ENCODE measurements at regions not wholly inside any gene's neighbourhood (a gene's known extent, or its start where the extent isn't known, plus 50 kb on each side); places are given as distances from the start of the nearest gene placed in this dataset.
"Not testable (repeated sequence)": the region's sequence is repeated elsewhere in the genome, so short reads cannot be mapped to it uniquely, and the experiment has no call there.

DNA sequence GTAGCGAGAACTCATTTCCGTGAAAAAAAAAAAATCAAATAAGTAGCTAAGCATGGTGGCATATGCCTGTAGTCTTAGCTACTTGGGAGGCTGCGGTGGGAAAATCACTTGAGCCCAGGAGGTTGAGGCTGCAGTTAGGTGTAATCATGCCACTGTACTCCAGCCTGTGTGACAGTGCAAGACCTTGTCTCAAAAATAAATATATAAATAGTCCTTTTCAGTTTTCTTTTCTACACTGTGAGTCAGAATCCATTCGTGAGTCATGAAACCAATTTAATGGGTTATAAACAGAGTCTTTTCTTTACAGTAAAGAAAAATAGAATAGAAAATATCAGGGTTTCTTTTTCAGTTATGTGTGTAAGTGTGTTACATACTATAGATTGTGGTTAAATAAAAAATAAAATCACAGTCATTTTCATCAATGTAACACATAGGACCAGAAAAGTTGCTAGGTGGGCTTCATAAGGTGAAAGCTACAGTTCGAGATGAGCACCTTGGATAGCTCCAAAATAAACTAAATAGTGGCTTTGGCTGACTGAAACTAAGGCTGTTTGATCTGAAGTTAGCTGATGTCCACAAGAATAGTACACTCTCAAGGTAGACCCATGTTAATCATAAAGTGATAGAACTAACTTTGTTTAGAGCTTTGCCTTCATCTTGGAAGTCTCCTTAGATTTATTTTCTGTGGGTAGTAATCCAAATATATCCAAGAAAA is 781.1 kb downstream of the GATA3 start:
- no peak for DNase-seq

DNA sequence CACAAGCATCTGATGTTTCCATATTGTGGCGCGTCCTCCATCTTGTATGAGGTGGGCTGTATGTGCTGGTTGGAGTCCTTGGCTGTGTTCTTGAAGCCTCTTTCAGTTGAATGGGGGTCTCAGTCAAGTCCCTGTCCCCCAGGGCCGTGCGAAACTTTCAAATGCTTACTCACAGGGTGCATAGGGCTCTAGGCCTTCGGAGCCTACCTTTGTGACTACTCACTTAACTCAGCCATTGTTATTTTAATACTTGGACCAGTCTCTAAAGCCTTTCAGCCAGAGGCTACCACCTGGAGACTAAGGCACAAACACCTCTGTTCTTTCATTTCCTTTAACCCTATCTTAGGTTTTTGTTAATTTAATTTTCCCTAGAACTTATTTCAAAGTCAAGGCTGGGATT is 785.9 kb downstream of the GATA3 start:
- DNase-seq, result no peak

DNA sequence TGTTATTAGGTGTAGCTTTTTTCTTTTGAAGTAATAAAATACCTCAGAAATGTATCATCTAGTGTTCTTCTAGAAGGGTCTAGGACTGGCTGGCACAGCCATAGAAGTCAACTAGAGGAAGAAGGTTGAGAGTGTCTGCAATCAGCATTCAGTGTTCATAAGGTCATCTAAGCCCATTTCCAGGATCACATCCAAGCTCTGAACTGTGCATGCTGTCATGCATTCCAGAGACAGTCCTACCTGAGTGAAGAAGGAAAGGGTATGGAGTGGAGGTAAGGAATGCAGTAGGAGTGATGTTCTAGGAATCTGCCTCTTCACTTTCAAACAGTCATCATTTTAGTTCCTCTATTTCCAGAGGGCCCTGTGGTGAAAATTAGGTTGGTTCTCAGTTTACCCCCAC is 789.7 kb downstream of the GATA3 start:
- DNase-seq, result no peak

DNA sequence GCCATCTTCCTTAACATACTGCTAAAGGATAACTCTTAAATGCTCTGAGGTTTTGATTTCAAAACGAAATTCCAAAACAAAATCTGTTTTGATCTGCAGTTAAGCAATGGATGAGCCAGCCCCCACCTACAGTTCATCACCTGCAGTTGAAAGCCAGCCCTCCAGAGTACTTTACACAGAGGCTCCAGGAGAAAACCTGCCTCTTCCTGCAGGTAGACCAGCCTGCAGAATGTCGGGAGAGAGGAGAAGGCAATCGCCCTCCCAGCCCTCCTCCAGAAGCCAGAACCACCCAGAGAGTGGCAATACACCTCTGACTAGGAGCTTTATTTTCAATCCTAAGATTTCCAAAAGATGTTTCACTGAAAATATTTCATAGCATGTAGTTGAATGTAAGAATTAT is 798.1 kb downstream of the GATA3 start:
- DNase-seq, result no peak

DNA sequence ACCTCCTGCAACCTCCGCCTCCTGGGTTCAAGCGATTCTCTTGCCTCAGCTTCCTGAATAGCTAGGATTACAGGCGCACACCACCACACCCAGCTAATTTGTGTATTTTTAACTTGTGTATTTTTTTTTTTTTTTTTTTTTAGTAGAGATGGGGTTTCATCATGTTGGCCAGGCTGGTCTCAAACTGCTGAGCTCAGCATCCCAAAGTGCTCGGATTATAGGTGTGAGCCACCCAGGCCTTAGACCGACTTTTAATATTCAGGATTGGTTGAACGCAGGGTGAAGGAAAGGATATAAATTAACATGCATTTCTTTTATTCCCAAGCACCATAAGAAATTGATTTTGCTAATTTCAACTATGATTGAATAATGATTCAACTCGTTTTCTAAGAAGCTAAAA is 798.6 kb downstream of the GATA3 start:
- DNase-seq, result no peak

- not testable (repeated sequence) for DNase-seq
These were observed 814.4 kb downstream of the GATA3 start for GRCh38 chr10:8868924-8869323.

- no peak for DNase-seq
These were observed 818.8 kb downstream of the GATA3 start for GRCh38 chr10:8873310-8873709.

GRCh38 chr10:8874268-8874667 is 819.8 kb downstream of the GATA3 start:
- DNase-seq, result no peak

GRCh38 chr10:8874972-8875371 is 820.5 kb downstream of the GATA3 start:
- no peak for DNase-seq

GRCh38 chr10:8876171-8876570 is 821.7 kb downstream of the GATA3 start:
- DNase-seq, result no peak

DNA sequence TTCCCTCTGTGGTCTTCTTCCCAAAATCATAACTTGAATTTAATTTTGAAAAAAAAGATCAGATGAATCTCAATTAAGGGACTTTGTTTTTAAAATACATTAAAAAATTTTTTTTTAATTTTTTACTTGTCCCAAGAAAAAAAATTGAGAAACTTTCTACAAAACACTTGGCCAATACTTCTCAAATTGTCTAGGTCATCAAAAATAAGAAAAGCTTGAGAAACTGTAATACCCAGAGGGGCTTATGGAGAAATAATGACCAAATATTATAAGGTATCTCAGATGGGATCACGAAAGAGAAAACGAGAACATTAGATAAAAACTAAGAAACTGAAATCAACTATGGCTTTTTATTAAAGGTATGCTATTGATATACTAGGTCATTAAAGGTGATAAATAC is 835.0 kb downstream of the GATA3 start:
- no peak for DNase-seq

DNA sequence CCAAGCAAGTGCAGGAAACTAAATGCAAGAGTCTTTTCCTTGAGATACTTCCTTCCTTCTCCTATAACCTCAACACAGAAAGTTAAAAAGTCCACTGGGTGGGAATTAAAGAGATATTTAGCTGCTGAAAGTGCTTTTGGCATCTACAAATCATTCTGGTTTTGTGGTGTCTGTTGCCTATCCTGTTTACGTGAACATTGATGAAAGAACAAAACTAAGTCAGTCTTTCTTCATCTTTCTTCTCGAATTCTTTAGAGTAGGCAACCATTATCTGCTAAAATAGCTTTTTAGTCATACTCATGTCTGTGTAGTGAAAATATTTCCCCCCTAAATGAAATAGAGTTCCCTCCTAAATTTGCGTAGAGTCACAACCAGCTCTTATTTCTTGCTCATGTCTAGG is 838.6 kb downstream of the GATA3 start:
- no peak for DNase-seq

DNA sequence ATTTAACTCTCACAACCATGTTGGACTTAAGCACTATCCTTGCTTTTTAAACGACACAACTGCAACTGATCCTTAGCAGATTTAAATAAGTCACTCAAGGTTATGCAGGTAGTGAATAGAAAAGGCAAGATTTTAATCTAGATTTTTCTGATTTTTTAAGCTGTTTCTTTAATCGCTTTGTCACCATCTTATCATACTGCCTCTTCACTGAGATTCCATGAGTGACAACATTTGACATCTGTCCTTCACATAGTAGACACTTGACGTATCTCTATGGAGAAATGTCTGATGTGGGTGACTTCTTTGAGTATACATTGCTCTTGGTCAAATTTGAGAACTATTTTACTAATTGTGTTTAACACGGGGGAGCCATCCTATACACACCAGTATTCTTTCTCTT is 839.7 kb downstream of the GATA3 start:
- DNase-seq, result no peak

DNA sequence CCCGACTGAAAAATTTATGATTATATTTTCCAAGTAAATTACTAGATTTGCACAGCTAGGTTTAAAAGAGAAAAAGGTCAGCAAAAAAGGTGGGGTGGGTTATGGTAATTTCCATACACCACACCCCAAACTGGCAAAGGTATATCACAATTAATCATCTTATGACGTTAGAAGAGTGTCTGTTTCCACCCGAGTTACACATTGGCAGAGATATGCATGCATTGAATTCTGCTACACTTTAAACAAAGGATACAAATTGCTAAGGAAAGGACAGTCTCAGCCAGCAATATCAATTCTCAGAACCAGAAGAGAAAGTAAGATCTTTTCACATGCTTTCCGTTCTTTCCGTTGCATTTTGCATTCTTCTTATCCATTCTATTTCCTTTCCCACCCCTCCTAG is 843.3 kb downstream of the GATA3 start:
- DNase-seq, result no peak

- DNase-seq, result no peak
These were observed 844.4 kb downstream of the GATA3 start for GRCh38 chr10:8898745-8899330.

DNA sequence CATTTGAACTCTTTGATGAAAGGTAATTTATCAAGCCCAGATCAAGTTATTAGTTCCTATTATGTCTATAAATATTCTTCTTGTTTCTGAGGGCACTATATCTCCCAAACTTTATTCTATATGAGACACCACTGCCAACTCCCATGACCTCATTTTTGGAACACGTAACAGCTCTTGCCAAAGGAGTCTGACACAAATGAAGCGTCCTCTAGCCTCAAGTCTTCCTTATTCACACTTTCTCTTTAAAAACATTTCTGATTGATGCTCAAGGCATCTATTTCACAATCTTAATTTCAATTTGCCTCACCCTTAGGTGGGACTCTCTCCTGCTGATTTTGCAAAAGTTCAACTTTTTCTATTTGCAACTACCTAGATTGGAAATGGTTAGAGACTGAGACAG is 848.4 kb downstream of the GATA3 start:
- no peak for DNase-seq

DNA sequence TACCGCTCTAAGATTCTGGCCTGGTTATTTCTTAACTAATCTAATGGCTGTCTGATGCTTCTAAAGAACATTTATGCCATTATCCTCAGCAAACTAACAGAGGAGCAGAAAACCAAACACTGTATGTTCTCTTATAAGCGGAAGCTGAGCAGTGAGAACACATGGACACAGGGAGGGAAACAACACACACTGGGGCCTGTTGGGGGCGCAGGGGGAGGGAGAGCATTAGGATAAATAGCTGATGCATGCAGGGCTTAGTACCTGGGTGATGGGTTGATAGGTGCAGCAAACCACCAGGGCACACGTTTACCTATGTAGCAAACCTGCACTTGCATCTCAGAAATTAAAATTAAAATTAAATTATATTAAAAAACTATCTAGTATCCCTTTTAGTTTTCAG is 853.5 kb downstream of the GATA3 start:
- no peak for DNase-seq

DNA sequence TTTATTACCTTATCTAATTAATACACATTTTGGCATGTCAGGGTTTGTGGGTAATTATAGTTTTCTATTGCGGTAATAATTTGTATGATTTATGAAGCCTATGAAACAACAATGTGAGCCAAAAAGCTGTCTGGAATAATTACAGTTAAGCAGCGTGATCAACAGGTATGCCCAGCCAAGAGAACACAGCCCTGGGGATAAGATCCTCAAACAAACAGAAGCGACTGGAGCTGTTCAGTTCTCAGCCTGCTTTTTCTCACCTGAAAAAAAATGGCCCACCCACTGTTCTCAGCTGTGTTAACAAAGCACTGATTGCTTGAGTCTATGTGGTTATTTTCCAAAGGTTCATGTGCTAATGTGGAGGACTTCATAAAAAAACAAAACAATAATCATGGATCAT is 855.8 kb downstream of the GATA3 start:
- DNase-seq, result no peak

DNA sequence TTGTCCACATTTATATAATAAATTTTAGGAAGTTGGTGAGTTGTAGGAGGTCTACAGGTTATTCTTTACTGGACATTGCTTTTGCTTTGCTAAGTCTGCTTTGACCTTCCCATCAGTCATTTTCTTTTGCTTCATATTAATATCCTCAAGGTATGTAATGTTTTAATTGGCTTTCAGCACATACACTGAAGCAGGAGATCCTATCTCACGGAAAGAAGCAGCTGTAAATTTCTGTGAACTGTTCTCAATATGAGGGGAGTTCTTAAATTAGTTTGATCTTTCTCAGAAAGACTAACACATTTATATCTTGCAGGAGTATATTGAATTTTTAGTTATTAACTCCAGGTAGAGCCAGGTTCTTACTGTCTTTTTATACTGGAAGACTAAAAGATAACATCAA is 856.5 kb downstream of the GATA3 start:
- DNase-seq, result no peak

GRCh38 chr10:8912108-8912507 is 857.6 kb downstream of the GATA3 start:
- no peak for DNase-seq

GRCh38 chr10:8913720-8914119 is 859.2 kb downstream of the GATA3 start:
- DNase-seq, result no peak

- no peak for DNase-seq
These were observed 864.8 kb downstream of the GATA3 start for GRCh38 chr10:8919280-8919679.

DNA sequence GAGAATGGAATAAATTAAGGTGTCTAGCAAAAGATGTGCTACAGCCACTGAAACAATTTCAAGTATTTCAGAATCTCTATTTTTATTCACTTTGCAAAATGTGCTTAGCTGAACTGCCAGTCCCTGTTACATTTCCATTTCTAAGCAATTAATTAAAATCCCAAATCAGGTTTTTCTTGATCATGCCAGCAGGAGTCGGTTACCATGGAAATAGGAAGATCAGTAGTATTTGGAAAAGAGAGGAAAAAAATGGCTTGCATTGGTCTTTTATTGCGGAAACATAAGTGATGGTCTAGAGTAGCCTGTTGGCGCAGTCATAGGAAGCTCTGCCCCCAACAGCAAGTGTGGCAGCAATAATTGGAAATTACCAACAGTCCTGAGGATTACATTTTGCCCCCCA is 867.1 kb downstream of the GATA3 start:
- DNase-seq, result no peak

- DNase-seq, result no peak
These were observed 868.6 kb downstream of the GATA3 start for GRCh38 chr10:8923096-8923495.

DNA sequence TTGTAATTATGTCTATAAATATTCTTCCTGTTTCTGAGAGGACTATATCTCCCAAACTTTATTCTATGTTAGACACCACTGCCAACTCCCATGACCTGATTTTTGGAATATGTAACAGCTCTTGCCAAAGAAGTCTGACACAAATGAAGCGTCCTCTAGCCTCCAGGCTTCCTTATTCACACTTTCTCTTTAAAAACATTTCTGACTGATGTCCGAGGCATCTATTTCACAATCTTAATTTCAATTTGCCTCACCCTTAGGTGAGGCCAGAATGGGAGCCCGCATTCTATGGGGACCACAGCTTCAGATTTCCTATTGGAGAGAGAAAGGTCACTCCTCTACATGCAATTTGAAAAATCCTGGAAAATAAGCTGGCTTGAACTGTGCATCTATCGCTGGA is 873.2 kb downstream of the GATA3 start:
- DNase-seq, result no peak
